Ovary (tissue), 7 donors: ENCODE measurements at regions not wholly inside any gene's neighbourhood (a gene's known extent, or its start where the extent isn't known, plus 50 kb on each side); places are given as distances from the start of the nearest gene placed in this dataset.

ENCODE experiments used
- DNase-seq, 5 donors: peaks; one replicate each; pipeline ENCODE4 v3.0.0-alpha.2; 2019 to 2020
- H3K27ac ChIP-seq, 2 donors: fragments of 200-600 bp; one replicate each; pipeline versions ENCODE4 v1.5.1 to v1.8.0; 2019 to 2022
- H3K27me3 ChIP-seq: fragments of 200-600 bp; one replicate; pipeline ENCODE4 v1.8.0; 2022
- H3K36me3 ChIP-seq: fragments of 200-600 bp; sonication (generic); one replicate; pipeline ENCODE4 v1.5.1; 2019
- H3K4me1 ChIP-seq: one replicate; pipeline ENCODE4 v1.8.1; 2013; ENCODE audit warnings: mild to moderate bottlenecking, moderate library complexity; ENCODE audit not compliant: insufficient read depth
- H3K4me3 ChIP-seq: fragments of 200-600 bp; sonication (generic); one replicate; pipeline ENCODE4 v1.5.1; 2017
- H3K9me3 ChIP-seq, 2 donors: fragments of 200-600 bp in 1 of 2; sonication (generic) in 1 of 2; one replicate each; pipeline versions ENCODE4 v1.5.1 to v1.8.1; 2013 to 2019; ENCODE audit warnings: mild to moderate bottlenecking in 1 of 2, moderate library complexity in 1 of 2
- CTCF ChIP-seq, 3 donors: fragments of 450-650 bp in 2 of 3; fragments of 200-600 bp in 1 of 3; IDR thresholded peaks; one replicate each; pipeline versions ENCODE4 v1.5.1 to v1.8.0; 2016 to 2022; ENCODE audit warnings: antibody characterized with exemption in 3 of 3, mild to moderate bottlenecking in 1 of 3
- EP300 ChIP-seq: sonication (generic); formaldehyde crosslinking; IDR thresholded peaks from one replicate; pipeline ENCODE4 v1.6.1; 2017; ENCODE audit warnings: antibody characterized with exemption
- POLR2A ChIP-seq: fragments of 450-650 bp; IDR thresholded peaks from one replicate; pipeline ENCODE4 v1.6.1; 2017; ENCODE audit warnings: antibody characterized with exemption, mild to moderate bottlenecking, moderate library complexity
- WGBS, 3 donors: extraction: QIAGEN DNeasy Blood & Tissue Kit in 1 of 3; methylation state at CpG; one replicate each; pipeline versions ENCODE4 v1.1.5 to v1.1.7; 2013 to 2017; 5-methylcytosine and 5-hydroxymethylcytosine counted together
- intact Hi-C, 4 donors: fragments of 100-400 bp; cut with DNase I; formaldehyde crosslinking; loops; one replicate each; pipeline versions ENCODE4 v1.11.0 to v1.15.1; 2022 to 2023
- donor health status: DM: no; HTN: no; CAD: no; lungs with moderate emphysema.
- donor health status: DM: no; HTN: no; CAD: no.
- donor health status: Bipolar disorder and iron deficiency.
- donor health status: DM: no; HTN: no; CAD: no.
- donor health status: DM: yes; HTN: yes; CAD: no.

GRCh38 chr5:126096442-126097006, 326.7 kb upstream of the GRAMD2B start:
- H3K27ac ChIP-seq = no peak overlapping the region
- no peak for DNase-seq
- intact Hi-C loops = no loop called here
- WGBS, 3 donors = 35 to 42% (median 37%) methylated on average over 4 of the region's 4 CpGs
- H3K9me3 ChIP-seq = no peaks in the 10 kb centered on the region
- H3K4me1 ChIP-seq = no peaks in the 10 kb centered on the region
- no peaks in the 10 kb centered on the region for H3K27me3 ChIP-seq
- no peaks in the 10 kb centered on the region for H3K36me3 ChIP-seq
- TF ChIP-seq POLR2A (no peak), CTCF (IDR thresholded peaks at IDR 0.05) (no peak), EP300 (no peak)
- no peak overlapping the region for H3K4me3 ChIP-seq

GRCh38 chr5:126097876-126098275, 325.3 kb upstream of the GRAMD2B start:
- no peak for TF ChIP-seq EP300
- TF ChIP-seq CTCF (IDR thresholded peaks at IDR 0.05) = no peak
- no peak for TF ChIP-seq POLR2A
- WGBS, 3 donors = 52 to 67% (median 62%) methylated on average over 1 of the region's 1 CpG
- Histone ChIP-seq H3K4me3 (no peak overlapping the region), H3K27me3 (no peaks in the 10 kb centered on the region), H3K9me3 (no peaks in the 10 kb centered on the region), H3K36me3 (no peaks in the 10 kb centered on the region), H3K27ac (no peak overlapping the region), H3K4me1 (no peaks in the 10 kb centered on the region)
- intact Hi-C loops = no loop called here
- no peak for DNase-seq

GRCh38 chr5:126098330-126099017, 324.7 kb upstream of the GRAMD2B start:
- H3K4me3 ChIP-seq = no peak overlapping the region
- intact Hi-C loops = no loop called here
- H3K27ac ChIP-seq = no peak overlapping the region
- TF ChIP-seq CTCF (IDR thresholded peaks at IDR 0.05) (no peak), POLR2A (no peak), EP300 (no peak)
- H3K9me3 ChIP-seq = no peaks in the 10 kb centered on the region
- no peaks in the 10 kb centered on the region for H3K4me1 ChIP-seq
- H3K36me3 ChIP-seq = no peaks in the 10 kb centered on the region
- DNase-seq = no peak
- 88 to 97% (median 92%) methylated on average over 1 of the region's 1 CpG for WGBS, 3 donors
- no peaks in the 10 kb centered on the region for H3K27me3 ChIP-seq

- Histone ChIP-seq H3K27ac (no peak overlapping the region), H3K36me3 (no peaks in the 10 kb centered on the region), H3K4me1 (no peaks in the 10 kb centered on the region), H3K27me3 (no peaks in the 10 kb centered on the region), H3K9me3 (no peaks in the 10 kb centered on the region), H3K4me3 (no peak overlapping the region)
- WGBS, 3 donors = 88 to 92% (median 91%) methylated on average over 4 of the region's 4 CpGs
- TF ChIP-seq CTCF (IDR thresholded peaks at IDR 0.05) = no peak
- no peak for TF ChIP-seq POLR2A
- TF ChIP-seq EP300 = no peak
- DNase-seq = no peak
- intact Hi-C loops = no loop called here
Observed at GRCh38 chr5:126099077-126099476, 324.1 kb upstream of the GRAMD2B start.
